Dermis blood vessel endothelial cell (primary cell): ENCODE measurements at regions not wholly inside any gene's neighbourhood (a gene's known extent, or its start where the extent isn't known, plus 50 kb on each side); places are given as distances from the start of the nearest gene placed in this dataset.
A peak's percentile ranks its signal among the peaks of the same experiment; 100 is the strongest.
"Not testable (repeated sequence)": the region's sequence is repeated elsewhere in the genome, so short reads cannot be mapped to it uniquely, and the experiment has no call there.

Experiments used
- DNase-seq: peaks from one replicate; pipeline ENCODE4 v3.0.0; 2010

- DNase-seq: no peak
Measured at GRCh38 chr5:17326600-17327037, 109.2 kb downstream of the BASP1 start.

- DNase-seq: no peak
Measured at GRCh38 chr5:17327048-17327625, 109.7 kb downstream of the BASP1 start.

- no peak for DNase-seq
Measured at GRCh38 chr5:17329571-17329970, 112.1 kb downstream of the BASP1 start.

- no peak for DNase-seq
Measured at GRCh38 chr5:17330386-17330785, 113.0 kb downstream of the BASP1 start.

GRCh38 chr5:17331651-17332050 is 114.2 kb downstream of the BASP1 start:
- no peak for DNase-seq

GRCh38 chr5:17333755-17334154 is 116.3 kb downstream of the BASP1 start:
- no peak for DNase-seq

- DNase-seq: no peak
Measured at GRCh38 chr5:17336054-17336453, 118.6 kb downstream of the BASP1 start.

GRCh38 chr5:17336723-17337122 is 119.3 kb downstream of the BASP1 start:
- DNase-seq: not testable (repeated sequence)

- no peak for DNase-seq
Measured at GRCh38 chr5:17339841-17340240, 122.4 kb downstream of the BASP1 start.

GRCh38 chr5:17340379-17340778 is 122.9 kb downstream of the BASP1 start:
- DNase-seq: no peak

- peak; percentile 19 for DNase-seq
Measured at GRCh38 chr5:17340819-17341218, 123.4 kb downstream of the BASP1 start.

- DNase-seq: peak; percentile 59
Measured at GRCh38 chr5:17343675-17344074, 126.2 kb downstream of the BASP1 start.

- no peak for DNase-seq
Measured at GRCh38 chr5:17346811-17347210, 129.4 kb downstream of the BASP1 start.

- DNase-seq: no peak
Measured at GRCh38 chr5:17352223-17352622, 134.8 kb downstream of the BASP1 start.

GRCh38 chr5:17354265-17354664 is 136.8 kb downstream of the BASP1 start:
- no peak for DNase-seq

GRCh38 chr5:17355586-17356346 is 138.3 kb downstream of the BASP1 start:
- DNase-seq: no peak

- DNase-seq: no peak
Measured at GRCh38 chr5:17356551-17356950, 139.1 kb downstream of the BASP1 start.

GRCh38 chr5:17357504-17357903 is 140.1 kb downstream of the BASP1 start:
- no peak for DNase-seq

GRCh38 chr5:17358031-17358430 is 140.0 kb upstream of the TAF11L2 start:
- DNase-seq: no peak

- DNase-seq: no peak
Measured at GRCh38 chr5:17359451-17360011, 138.5 kb upstream of the TAF11L2 start.

GRCh38 chr5:17360879-17361278 is 137.2 kb upstream of the TAF11L2 start:
- no peak for DNase-seq

GRCh38 chr5:17361331-17361730 is 136.7 kb upstream of the TAF11L2 start:
- no peak for DNase-seq

- no peak for DNase-seq
Measured at GRCh38 chr5:17364987-17365810, 132.8 kb upstream of the TAF11L2 start.
